ENCODE measurements at regions not wholly inside any gene's neighbourhood (a gene's known extent, or its start where the extent isn't known, plus 50 kb on each side); places are given as distances from the start of the nearest gene placed in this dataset.

DNA sequence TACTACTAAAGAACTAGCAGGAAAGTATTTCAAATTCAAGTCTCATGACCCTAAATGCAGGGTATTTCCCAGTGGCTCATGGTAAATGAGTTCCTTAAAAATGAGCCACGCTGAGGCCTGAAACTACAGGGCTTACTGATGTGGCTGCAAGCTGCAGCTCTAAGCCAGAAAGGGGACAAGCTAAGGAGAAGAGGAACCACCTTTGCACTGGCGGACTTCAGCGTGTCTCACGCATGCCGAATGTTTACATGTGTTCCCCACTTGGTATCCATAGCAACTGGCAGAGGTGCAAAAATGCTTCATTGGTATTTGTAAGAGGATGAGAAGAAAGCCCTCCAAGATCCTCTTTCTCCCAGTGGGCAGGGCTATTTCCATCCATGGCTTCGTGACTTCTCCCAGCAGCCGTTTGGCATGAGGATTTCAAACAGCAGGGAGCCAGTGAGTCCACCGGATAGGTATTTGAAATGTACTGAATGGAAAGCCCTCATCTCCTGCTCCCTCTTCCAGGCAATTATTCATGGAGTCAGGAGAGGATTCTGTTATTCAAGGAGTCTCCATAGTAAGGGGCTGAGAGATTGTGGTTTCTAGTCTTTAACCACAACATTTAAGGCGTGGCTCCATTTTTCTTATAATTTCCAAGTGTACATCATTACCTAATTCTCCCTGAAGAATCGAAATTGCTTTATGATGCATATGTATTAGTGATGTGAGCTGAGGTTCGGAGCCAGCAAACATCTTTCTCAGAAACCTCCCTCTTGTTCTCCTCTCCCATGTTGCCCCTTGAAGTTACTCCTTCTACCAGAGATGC lies 55.3 kb upstream of the CD44 start:
- Histone ChIP-seq H3K27me3 (ENCODE audit: low read length) (no peaks in the 10 kb centered on the region), H3K9me3 (ENCODE audit: low read length) (no peaks in the 10 kb centered on the region), H3K4me3 (ENCODE audit: low read length) (no peak overlapping the region), H3K79me2 (ENCODE audit: low read length) (no peaks in the 10 kb centered on the region), H3K9ac (ENCODE audit: low read length) (no peak overlapping the region), H2AFZ (ENCODE audit: low read length) (no peak overlapping the region), H3K4me2 (ENCODE audit: low read length) (no peak overlapping the region), H3K4me1 (ENCODE audit: insufficient read depth, low read length) (peaks cover 38% of the 10 kb centered on the region), H3F3A (ENCODE audit: low read length, unreplicated experiment) (no peaks in the 10 kb centered on the region), H3K9me2 (replicated peaks; ENCODE audit: low read length) (no peaks in the 10 kb centered on the region), H3K27ac (ENCODE audit: low read length) (peak overlapping the region; percentile 70), H3K36me3 (ENCODE audit: low read depth, low read length) (no peaks in the 10 kb centered on the region), H4K20me1 (ENCODE audit: low read length) (no peaks in the 10 kb centered on the region)
- intact Hi-C loops (cut with micrococcal nuclease) = no loop called here
- ChIA-PET POLR2A (ENCODE audit: unreplicated experiment) (no interaction called here), CTCF (no interaction called here)
- DNase-seq (peak; percentile 57), ATAC-seq (peak; percentile 9; the same call in 1 of the 2 replicates)
- BruUV-seq (replicated peaks) = no TSS peak
- no peak for TF ChIP-seq EZH2phosphoT487 (IDR thresholded peaks at IDR 0.05; ENCODE audit: borderline replicate concordance, low read length)
- no peak for TF ChIP-seq EZH2 (IDR thresholded peaks at IDR 0.05; ENCODE audit: low read length, unreplicated experiment)
- TF ChIP-seq, protein P1, sequence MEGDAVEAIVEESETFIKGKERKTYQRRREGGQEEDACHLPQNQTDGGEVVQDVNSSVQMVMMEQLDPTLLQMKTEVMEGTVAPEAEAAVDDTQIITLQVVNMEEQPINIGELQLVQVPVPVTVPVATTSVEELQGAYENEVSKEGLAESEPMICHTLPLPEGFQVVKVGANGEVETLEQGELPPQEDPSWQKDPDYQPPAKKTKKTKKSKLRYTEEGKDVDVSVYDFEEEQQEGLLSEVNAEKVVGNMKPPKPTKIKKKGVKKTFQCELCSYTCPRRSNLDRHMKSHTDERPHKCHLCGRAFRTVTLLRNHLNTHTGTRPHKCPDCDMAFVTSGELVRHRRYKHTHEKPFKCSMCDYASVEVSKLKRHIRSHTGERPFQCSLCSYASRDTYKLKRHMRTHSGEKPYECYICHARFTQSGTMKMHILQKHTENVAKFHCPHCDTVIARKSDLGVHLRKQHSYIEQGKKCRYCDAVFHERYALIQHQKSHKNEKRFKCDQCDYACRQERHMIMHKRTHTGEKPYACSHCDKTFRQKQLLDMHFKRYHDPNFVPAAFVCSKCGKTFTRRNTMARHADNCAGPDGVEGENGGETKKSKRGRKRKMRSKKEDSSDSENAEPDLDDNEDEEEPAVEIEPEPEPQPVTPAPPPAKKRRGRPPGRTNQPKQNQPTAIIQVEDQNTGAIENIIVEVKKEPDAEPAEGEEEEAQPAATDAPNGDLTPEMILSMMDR (conservative IDR thresholded peaks at IDR 0.05; ENCODE audit: low read depth, low read length) = no peak

DNA sequence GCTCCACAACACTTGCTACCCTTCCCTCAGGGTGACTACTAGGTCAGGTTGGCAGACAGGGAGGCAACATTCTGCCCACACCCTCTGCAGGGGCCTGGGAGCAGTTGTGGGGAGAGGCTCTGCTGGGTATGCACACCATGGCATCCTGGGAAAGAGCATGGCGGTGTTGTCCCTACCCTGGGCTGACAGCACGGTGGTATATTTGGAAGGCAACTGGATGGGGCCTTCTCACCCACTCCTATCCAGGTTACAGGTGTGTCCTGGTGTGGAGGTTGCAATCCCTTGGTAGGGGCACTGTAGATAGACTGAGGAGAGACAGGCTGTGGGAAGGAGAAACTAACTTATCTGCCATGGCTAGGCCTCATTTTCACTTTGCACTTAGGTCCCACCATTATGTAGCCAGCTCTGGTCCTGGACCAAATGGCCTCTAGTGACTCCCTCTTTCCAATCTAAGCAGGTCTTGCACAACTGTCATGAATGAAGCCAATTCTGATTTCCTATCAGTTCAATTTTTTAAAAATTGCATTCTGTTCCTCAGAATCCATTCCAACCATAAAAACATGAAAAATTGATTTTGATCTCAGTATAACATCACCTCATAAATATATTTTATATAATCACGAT lies 54.0 kb upstream of the CD44 start:
- Histone ChIP-seq H3K79me2 (ENCODE audit: low read length) (no peaks in the 10 kb centered on the region), H3K9me3 (ENCODE audit: low read length) (no peaks in the 10 kb centered on the region), H3K9ac (ENCODE audit: low read length) (no peak overlapping the region), H3K9me2 (replicated peaks; ENCODE audit: low read length) (no peaks in the 10 kb centered on the region), H2AFZ (ENCODE audit: low read length) (no peak overlapping the region), H3K36me3 (ENCODE audit: low read depth, low read length) (no peaks in the 10 kb centered on the region), H3F3A (ENCODE audit: low read length, unreplicated experiment) (no peaks in the 10 kb centered on the region), H3K4me3 (ENCODE audit: low read length) (no peak overlapping the region), H3K27me3 (ENCODE audit: low read length) (no peaks in the 10 kb centered on the region), H3K27ac (ENCODE audit: low read length) (no peak overlapping the region), H4K20me1 (ENCODE audit: low read length) (no peaks in the 10 kb centered on the region), H3K4me2 (ENCODE audit: low read length) (no peak overlapping the region), H3K4me1 (ENCODE audit: insufficient read depth, low read length) (peaks cover 26% of the 10 kb centered on the region)
- POLR2A ChIA-PET (ENCODE audit: unreplicated experiment) = interaction anchor here (0.5 kb wide), 1 partner anchor 55 kb away, joined by 3 read pairs; no protein-coding TSS in a partner anchor
- ATAC-seq = no peak
- no peak for DNase-seq
- intact Hi-C loops (cut with micrococcal nuclease) = no loop called here
- no peak for TF ChIP-seq EZH2 (IDR thresholded peaks at IDR 0.05; ENCODE audit: low read length, unreplicated experiment)
- TF ChIP-seq, protein P1 (conservative IDR thresholded peaks at IDR 0.05; ENCODE audit: low read depth, low read length) = no peak
- no peak for TF ChIP-seq EZH2phosphoT487 (IDR thresholded peaks at IDR 0.05; ENCODE audit: borderline replicate concordance, low read length)
- no TSS peak for BruUV-seq (replicated peaks)
- CTCF ChIA-PET = no interaction called here

Data from PC-3 (cell line).